ENCODE measurements at regions not wholly inside any gene's neighbourhood (a gene's known extent, or its start where the extent isn't known, plus 50 kb on each side); places are given as distances from the start of the nearest gene placed in this dataset.

- no peak for TF ChIP-seq CTCF (conservative IDR thresholded peaks at IDR 0.05)
- TF ChIP-seq ZFX (IDR thresholded peaks at IDR 0.05), result no peak
These were observed 388.2 kb upstream of the RGMA start for GRCh38 chr15:93477188-93477587.

All from C4-2B (cell line).